SK-N-DZ (cell line): ENCODE measurements at regions not wholly inside any gene's neighbourhood (a gene's known extent, or its start where the extent isn't known, plus 50 kb on each side); places are given as distances from the start of the nearest gene placed in this dataset.

Source experiments
- DNase-seq: peaks from one replicate; pipeline ENCODE4 v3.0.0-alpha.2; 2015; ENCODE audit warnings: low spot score

GRCh38 chr9:28005779-28006178, 432.5 kb upstream of the C9orf72 start:
- DNase-seq: peak; percentile 58

DNA sequence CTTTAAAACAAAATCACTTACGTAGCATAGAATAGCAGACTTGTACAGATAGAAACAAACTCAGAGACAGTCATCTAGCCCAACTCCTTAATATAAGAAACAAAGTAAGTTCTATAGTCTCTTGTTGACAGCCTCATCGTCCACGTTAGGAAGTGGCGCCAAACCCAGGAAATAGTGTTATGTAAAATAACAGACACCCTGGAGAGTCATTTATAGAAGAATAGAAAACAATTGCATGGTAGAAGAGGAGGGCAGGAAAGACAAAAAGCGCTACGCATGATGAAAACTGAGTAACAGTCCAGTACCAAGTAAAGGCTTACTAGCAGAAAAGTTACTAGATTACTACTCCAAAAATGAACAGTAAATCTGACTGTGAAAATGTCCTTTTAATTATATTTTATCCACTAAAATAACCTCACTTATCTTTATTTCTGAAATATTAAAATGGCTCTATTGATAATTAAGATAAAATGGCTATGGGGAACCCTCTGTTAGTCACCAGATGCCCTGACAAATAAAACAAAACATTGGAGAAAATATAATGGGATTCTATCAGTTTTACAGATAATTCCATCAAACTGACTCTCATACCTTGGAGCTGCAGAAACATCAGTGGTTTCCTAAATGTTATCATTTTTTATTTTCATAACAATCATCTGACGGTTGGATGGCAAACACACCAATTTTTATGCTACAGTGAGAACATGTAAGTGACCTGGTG, 434.0 kb upstream of the C9orf72 start:
- DNase-seq: no peak

DNA sequence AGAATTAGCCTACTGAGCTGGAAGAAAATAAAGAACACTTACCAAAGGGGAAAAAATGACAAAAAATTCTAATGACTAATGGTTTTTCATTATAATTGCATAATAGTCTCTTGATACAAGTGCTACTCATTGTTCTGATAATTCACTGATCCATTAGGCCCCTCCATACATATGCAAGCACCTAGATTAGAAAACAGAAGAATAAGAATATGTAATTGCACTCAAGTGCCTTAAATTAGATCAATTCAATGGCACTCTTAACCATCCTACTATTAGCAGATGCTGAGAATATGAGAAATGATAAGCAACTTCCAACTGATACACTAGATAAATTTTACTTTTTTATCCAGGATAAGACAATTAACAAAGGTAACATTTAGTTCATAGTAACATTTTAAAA, 440.9 kb upstream of the C9orf72 start:
- no peak for DNase-seq

GRCh38 chr9:28024676-28025075, 451.4 kb upstream of the C9orf72 start:
- no peak for DNase-seq

- DNase-seq: no peak
These were observed 451.9 kb upstream of the C9orf72 start for GRCh38 chr9:28025186-28025585.

DNA sequence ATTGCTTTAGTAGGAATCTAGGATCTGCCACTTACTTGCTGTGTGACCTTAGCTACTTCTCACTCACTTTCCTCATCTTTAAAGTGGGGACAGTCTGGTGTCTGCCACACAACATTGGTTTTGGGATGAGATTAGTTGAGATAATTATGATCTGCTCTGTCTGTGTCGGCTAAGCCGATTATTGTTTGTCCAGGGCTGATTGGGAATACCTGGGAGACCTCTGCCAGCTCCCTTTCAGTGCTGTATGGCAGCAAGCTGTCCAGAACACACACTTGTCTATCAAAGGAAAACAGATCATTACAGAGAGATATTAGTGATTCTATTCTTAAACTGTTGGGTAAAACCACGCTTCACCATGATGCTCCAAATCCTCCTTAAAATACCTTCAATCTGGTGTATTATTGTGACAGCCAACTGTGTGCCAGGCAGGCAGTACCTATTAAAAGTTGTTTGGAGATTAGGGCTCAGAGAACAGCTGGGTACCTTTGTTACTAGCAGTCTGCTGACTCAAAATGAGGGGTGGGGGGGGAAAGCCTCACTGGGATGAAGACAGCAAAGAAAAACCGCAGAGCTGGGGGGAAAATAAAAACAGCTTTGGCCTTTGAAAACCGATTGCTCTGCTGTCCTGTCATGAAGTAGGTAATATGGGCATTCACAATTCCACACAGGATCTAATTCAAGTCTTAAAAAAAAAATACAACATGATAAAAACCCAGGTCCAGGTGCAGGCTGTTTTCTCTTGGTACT, 458.4 kb upstream of the C9orf72 start:
- peak; percentile 0 for DNase-seq

GRCh38 chr9:28032268-28032590, 458.9 kb upstream of the C9orf72 start:
- no peak for DNase-seq

GRCh38 chr9:28034242-28034641, 461.0 kb upstream of the C9orf72 start:
- no peak for DNase-seq

GRCh38 chr9:28037968-28038367, 464.7 kb upstream of the C9orf72 start:
- DNase-seq: no peak

DNA sequence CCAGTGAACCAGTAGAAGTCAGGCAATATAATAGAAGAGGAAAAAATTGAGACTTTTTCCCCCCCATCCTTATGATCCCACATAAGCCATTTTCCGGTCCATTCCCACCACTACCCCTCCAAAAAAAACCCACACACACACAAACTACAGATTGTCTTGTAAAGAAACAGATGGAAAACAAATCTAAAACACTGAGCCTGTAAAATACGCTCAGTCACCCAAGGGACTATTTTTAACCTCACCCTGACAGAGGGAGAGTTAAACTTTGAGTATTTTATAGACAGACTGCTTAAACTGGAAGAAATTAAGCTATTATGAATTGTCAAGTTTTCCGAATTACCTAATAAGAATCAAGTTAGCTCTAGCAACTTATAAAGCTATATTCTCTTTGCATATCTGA, 471.8 kb upstream of the C9orf72 start:
- no peak for DNase-seq

- no peak for DNase-seq
These were observed 476.8 kb upstream of the C9orf72 start for GRCh38 chr9:28050046-28050445.

GRCh38 chr9:28050941-28051340, 477.7 kb upstream of the C9orf72 start:
- no peak for DNase-seq

- DNase-seq: no peak
These were observed 478.6 kb upstream of the C9orf72 start for GRCh38 chr9:28051559-28052503.

- peak; percentile 41 for DNase-seq
These were observed 480.0 kb upstream of the C9orf72 start for GRCh38 chr9:28053096-28053777.

GRCh38 chr9:28056006-28056405, 482.7 kb upstream of the C9orf72 start:
- DNase-seq: no peak

DNA sequence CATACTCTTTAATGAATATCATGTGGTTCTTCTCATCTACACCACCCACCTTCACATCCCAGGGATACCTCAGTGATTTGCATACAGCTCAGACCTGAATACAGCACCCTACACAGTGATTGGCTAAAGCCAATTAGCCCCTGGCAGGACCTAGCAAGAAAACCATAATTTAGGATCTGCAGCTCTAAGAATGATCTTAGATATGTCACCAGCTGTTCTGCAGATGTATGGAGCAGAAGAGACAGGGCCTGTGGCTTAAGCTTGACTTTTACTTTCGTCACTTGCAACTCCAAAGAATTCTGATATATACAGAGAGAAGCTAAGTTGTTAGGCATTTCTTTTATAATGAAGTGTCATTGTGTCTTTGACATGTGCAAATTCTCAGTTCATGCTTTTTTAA, 483.2 kb upstream of the C9orf72 start:
- DNase-seq: no peak

DNA sequence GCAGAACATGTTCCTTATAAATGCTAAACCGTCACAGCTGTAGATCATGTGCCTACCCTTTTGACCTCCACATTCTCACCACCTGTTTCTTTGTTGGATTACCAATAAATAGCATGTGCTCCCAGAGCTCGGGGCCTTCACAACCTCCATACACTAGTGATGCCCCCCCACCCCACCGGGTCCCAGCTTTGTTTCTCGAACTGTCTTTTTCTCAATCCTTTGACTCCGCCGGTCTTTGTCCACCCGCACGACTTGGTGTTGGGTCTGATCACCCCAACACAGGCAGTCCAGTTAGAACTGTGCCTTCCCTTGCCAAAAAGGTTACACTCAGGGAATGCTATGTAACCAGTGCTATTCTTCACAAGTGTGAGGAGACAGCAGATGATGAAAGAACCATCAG, 485.9 kb upstream of the C9orf72 start:
- no peak for DNase-seq

- no peak for DNase-seq
These were observed 491.0 kb upstream of the C9orf72 start for GRCh38 chr9:28064241-28064815.

DNA sequence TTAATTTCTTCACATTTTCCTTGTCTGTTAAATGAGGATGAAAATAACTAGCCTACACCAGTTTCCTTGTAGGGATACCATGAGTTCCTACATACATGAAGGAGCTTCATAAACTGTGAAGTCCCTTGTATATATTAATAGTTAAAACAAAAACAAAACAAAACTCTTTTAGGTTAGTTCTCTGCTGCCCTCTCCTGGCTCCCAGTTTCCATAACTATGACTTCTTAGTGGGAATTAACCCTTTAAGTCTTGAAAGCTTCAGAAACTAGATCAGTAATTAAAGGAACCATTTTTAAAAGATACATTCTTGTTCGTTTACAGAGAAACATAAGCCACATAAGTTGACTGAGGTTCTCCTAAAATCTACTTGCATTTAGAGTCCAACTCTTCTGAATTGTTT, 500.0 kb upstream of the C9orf72 start:
- DNase-seq: no peak

DNA sequence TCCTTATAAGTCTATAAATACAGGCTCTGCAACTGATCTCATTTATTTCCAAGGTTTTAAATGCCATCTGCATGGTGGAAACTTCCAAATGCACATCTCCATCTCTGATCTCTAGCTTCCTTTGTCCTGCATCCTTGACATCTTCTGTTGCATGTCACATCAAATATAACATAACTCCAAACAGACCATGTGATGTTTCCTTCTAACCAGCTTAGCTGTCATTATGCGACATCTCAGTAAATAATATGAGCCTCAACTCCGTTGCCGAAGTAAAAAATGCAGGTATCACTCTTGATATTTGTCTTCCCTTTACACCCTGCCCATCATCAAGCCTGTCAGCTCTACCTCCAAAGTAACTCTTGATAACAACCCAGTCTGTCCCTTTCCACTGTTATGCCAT, 506.4 kb upstream of the C9orf72 start:
- peak; percentile 44 for DNase-seq

GRCh38 chr9:28082671-28083070, 509.4 kb upstream of the C9orf72 start:
- DNase-seq: no peak
